Liver (tissue), 8 donors: ENCODE measurements at regions not wholly inside any gene's neighbourhood (a gene's known extent, or its start where the extent isn't known, plus 50 kb on each side); places are given as distances from the start of the nearest gene placed in this dataset.

Experiments
- DNase-seq: peaks from one replicate; pipeline ENCODE4 v3.0.0-alpha.2; 2017; ENCODE audit warnings: low spot score
- H3K27ac ChIP-seq, 2 donors: one replicate each; pipeline ENCODE4 v1.7.0; 2013; ENCODE audit warnings: inconsistent platforms in 2 of 2, low read length in 2 of 2, control low read depth in 1 of 2, low read depth in 1 of 2, mild to moderate bottlenecking in 1 of 2
- H3K27me3 ChIP-seq, 4 donors: one replicate each; pipeline versions ENCODE4 v1.6.1 to v1.7.0; 2013; ENCODE audit warnings: low read length in 3 of 4, inconsistent platforms in 1 of 4, mild to moderate bottlenecking in 1 of 4, moderate library complexity in 1 of 4; ENCODE audit not compliant: control insufficient read depth in 4 of 4, insufficient read depth in 4 of 4
- H3K36me3 ChIP-seq, 4 donors: one replicate each; pipeline versions ENCODE4 v1.6.1 to v1.7.0; 2013; ENCODE audit warnings: low read length in 3 of 4, mild to moderate bottlenecking in 3 of 4, low read depth in 1 of 4, moderate library complexity in 1 of 4; ENCODE audit not compliant: control insufficient read depth in 4 of 4, insufficient read depth in 3 of 4
- H3K4me1 ChIP-seq, 4 donors: one replicate each; pipeline versions ENCODE4 v1.6.1 to v1.7.0; 2013; ENCODE audit warnings: low read length in 3 of 4, mild to moderate bottlenecking in 3 of 4, moderate library complexity in 1 of 4; ENCODE audit not compliant: control insufficient read depth in 4 of 4, insufficient read depth in 4 of 4
- H3K4me3 ChIP-seq, 3 donors: one replicate each; pipeline versions ENCODE4 v1.6.1 to v1.7.0; 2013; ENCODE audit warnings: low read length in 3 of 3, control low read depth in 1 of 3, low read depth in 1 of 3, mild to moderate bottlenecking in 1 of 3
- H3K9ac ChIP-seq, 2 donors: one replicate each; pipeline ENCODE4 v1.7.0; 2013; ENCODE audit warnings: low read length in 2 of 2, mild to moderate bottlenecking in 2 of 2, moderate library complexity in 2 of 2, control low read depth in 1 of 2, low read depth in 1 of 2
- H3K9me3 ChIP-seq, 4 donors: one replicate each; pipeline versions ENCODE4 v1.6.1 to v1.7.0; 2013; ENCODE audit warnings: low read length in 3 of 4; ENCODE audit not compliant: control insufficient read depth in 4 of 4
- CTCF ChIP-seq: fragments of 150-350 bp; IDR thresholded peaks from 2 replicates; pipeline ENCODE4 v1.5.1; 2017; ENCODE audit warnings: improper control_type of control experiment, low read depth, low read length; ENCODE audit not compliant: missing input control
- FOXA1 ChIP-seq: IDR thresholded peaks from 2 replicates; pipeline ENCODE4 v1.6.1; 2016; ENCODE audit warnings: antibody characterized with exemption
- FOXA2 ChIP-seq: IDR thresholded peaks from 2 replicates; pipeline ENCODE4 v1.6.1; 2016; ENCODE audit warnings: antibody characterized with exemption
- GABPA ChIP-seq, 2 donors: IDR thresholded peaks in 1 of 2; conservative IDR thresholded peaks in 1 of 2; 2 replicates each; pipeline ENCODE4 v1.6.1; 2016; ENCODE audit warnings: antibody characterized with exemption in 2 of 2, mild to moderate bottlenecking in 1 of 2, moderate library complexity in 1 of 2
- HNF4A ChIP-seq, 2 donors: conservative IDR thresholded peaks; 2 replicates each; pipeline ENCODE4 v1.6.1; 2016; ENCODE audit warnings: antibody characterized with exemption in 2 of 2, mild to moderate bottlenecking in 2 of 2
- HNF4G ChIP-seq: IDR thresholded peaks from 2 replicates; pipeline ENCODE4 v1.6.1; 2016; ENCODE audit warnings: antibody characterized with exemption
- JUND ChIP-seq, 2 donors: IDR thresholded peaks; 2 replicates each; pipeline ENCODE4 v1.6.1; 2016; ENCODE audit warnings: antibody characterized with exemption in 2 of 2
- NR2F2 ChIP-seq: IDR thresholded peaks from 2 replicates; pipeline ENCODE4 v1.6.1; 2016; ENCODE audit warnings: antibody characterized with exemption
- RXRA ChIP-seq, 2 donors: IDR thresholded peaks; 2 replicates each; pipeline ENCODE4 v1.6.1; 2017 to 2018; ENCODE audit warnings: antibody characterized with exemption in 2 of 2, mild to moderate bottlenecking in 1 of 2
- SP1 ChIP-seq: IDR thresholded peaks from 2 replicates; pipeline ENCODE4 v1.6.1; 2018; ENCODE audit warnings: antibody characterized with exemption, mild to moderate bottlenecking
- TAF1 ChIP-seq: conservative IDR thresholded peaks from 2 replicates; pipeline ENCODE4 v1.6.1; 2016; ENCODE audit warnings: antibody characterized with exemption, mild to moderate bottlenecking
- YY1 ChIP-seq: IDR thresholded peaks from 2 replicates; pipeline ENCODE4 v1.6.1; 2016; ENCODE audit warnings: antibody characterized with exemption, mild to moderate bottlenecking
- WGBS: extraction: QIAGEN DNeasy Blood & Tissue Kit; methylation state at CpG from one replicate; pipeline ENCODE4 v1.1.7; 2013; 5-methylcytosine and 5-hydroxymethylcytosine counted together
- TF ChIP-seq, protein P1 (sequence below): IDR thresholded peaks from 2 replicates; pipeline ENCODE4 v1.6.1; 2016; ENCODE audit warnings: antibody characterized with exemption
- TF ChIP-seq, protein P2 (sequence below): IDR thresholded peaks from 2 replicates; pipeline ENCODE4 v1.6.1; 2016; ENCODE audit warnings: antibody characterized with exemption
- TF ChIP-seq, protein P3 (sequence below): IDR thresholded peaks from 2 replicates; pipeline ENCODE4 v1.6.1; 2016; ENCODE audit warnings: antibody characterized with exemption
- donor health status: healthy.
- donor health status: healthy.
- donor health status: healthy.
- donor health status: healthy.
- donor health status: healthy.

GRCh38 chr16:72511171-72511570 lies 339.2 kb upstream of the PMFBP1 start:
- H3K9ac ChIP-seq, result no peak overlapping the region
- WGBS, result 95% methylated on average over 3 of the region's 3 CpGs
- TF ChIP-seq RXRA (IDR thresholded peaks at IDR 0.05), result no peak
- TF ChIP-seq NR2F2, result no peak
- TF ChIP-seq, protein P1, sequence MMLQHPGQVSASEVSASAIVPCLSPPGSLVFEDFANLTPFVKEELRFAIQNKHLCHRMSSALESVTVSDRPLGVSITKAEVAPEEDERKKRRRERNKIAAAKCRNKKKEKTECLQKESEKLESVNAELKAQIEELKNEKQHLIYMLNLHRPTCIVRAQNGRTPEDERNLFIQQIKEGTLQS, result no peak
- no peak for TF ChIP-seq CTCF
- no peak for TF ChIP-seq SP1
- TF ChIP-seq JUND (IDR thresholded peaks at IDR 0.05), result no peak
- TF ChIP-seq, protein P2, sequence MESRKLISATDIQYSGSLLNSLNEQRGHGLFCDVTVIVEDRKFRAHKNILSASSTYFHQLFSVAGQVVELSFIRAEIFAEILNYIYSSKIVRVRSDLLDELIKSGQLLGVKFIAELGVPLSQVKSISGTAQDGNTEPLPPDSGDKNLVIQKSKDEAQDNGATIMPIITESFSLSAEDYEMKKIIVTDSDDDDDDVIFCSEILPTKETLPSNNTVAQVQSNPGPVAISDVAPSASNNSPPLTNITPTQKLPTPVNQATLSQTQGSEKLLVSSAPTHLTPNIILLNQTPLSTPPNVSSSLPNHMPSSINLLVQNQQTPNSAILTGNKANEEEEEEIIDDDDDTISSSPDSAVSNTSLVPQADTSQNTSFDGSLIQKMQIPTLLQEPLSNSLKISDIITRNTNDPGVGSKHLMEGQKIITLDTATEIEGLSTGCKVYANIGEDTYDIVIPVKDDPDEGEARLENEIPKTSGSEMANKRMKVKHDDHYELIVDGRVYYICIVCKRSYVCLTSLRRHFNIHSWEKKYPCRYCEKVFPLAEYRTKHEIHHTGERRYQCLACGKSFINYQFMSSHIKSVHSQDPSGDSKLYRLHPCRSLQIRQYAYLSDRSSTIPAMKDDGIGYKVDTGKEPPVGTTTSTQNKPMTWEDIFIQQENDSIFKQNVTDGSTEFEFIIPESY, result no peak
- TF ChIP-seq YY1, result no peak
- TF ChIP-seq TAF1, result no peak
- no peak for TF ChIP-seq HNF4A (conservative IDR thresholded peaks at IDR 0.05)
- no peak for TF ChIP-seq FOXA1
- no peak for TF ChIP-seq GABPA (IDR thresholded peaks at IDR 0.05 in 1 of 2, conservative IDR thresholded peaks at IDR 0.05 in 1 of 2)
- no peaks in the 10 kb centered on the region for H3K4me1 ChIP-seq
- H3K27me3 ChIP-seq, result no peaks in the 10 kb centered on the region
- H3K4me3 ChIP-seq, result no peak overlapping the region
- H3K9me3 ChIP-seq, result no peaks in the 10 kb centered on the region
- H3K36me3 ChIP-seq, result no peaks in the 10 kb centered on the region
- no peak overlapping the region for H3K27ac ChIP-seq
- no peak for DNase-seq

- H3K36me3 ChIP-seq, result no peaks in the 10 kb centered on the region
- no peak overlapping the region for H3K4me3 ChIP-seq
- H3K9ac ChIP-seq, result no peak overlapping the region
- no peaks in the 10 kb centered on the region for H3K9me3 ChIP-seq
- no peak for DNase-seq
- TF ChIP-seq TAF1 (no peak), HNF4G (no peak), GABPA (IDR thresholded peaks at IDR 0.05 in 1 of 2, conservative IDR thresholded peaks at IDR 0.05 in 1 of 2) (no peak), CTCF (no peak), RXRA (IDR thresholded peaks at IDR 0.05) (no peak), HNF4A (conservative IDR thresholded peaks at IDR 0.05) (no peak), FOXA2 (no peak), YY1 (no peak), FOXA1 (no peak), SP1 (no peak)
- TF ChIP-seq, protein P2, result no peak
- TF ChIP-seq, protein P3, sequence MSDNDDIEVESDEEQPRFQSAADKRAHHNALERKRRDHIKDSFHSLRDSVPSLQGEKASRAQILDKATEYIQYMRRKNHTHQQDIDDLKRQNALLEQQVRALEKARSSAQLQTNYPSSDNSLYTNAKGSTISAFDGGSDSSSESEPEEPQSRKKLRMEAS, result no peak
- TF ChIP-seq, protein P1, result no peak
- H3K27ac ChIP-seq, result no peak overlapping the region
- 92% methylated on average over 1 of the region's 1 CpG for WGBS
- no peaks in the 10 kb centered on the region for H3K4me1 ChIP-seq
- H3K27me3 ChIP-seq, result no peaks in the 10 kb centered on the region
These were observed 336.2 kb upstream of the PMFBP1 start for GRCh38 chr16:72508191-72508590.
